Astrocyte (in vitro differentiated cells and primary cell): ENCODE measurements at regions not wholly inside any gene's neighbourhood (a gene's known extent, or its start where the extent isn't known, plus 50 kb on each side); places are given as distances from the start of the nearest gene placed in this dataset.

ENCODE experiments used
- EZH2 ChIP-seq: IDR thresholded peaks from 2 replicates; pipeline ENCODE4 v1.6.1; 2012; ENCODE audit warnings: mild to moderate bottlenecking, low read length, inconsistent platforms; ENCODE audit not compliant: insufficient read depth
- TF ChIP-seq, protein P1 (sequence below): IDR thresholded peaks from 2 replicates; pipeline ENCODE4 v1.5.1; 2011; ENCODE audit warnings: low read depth, mild to moderate bottlenecking, inconsistent platforms, low read length, moderate library complexity; ENCODE audit not compliant: insufficient read depth

DNA sequence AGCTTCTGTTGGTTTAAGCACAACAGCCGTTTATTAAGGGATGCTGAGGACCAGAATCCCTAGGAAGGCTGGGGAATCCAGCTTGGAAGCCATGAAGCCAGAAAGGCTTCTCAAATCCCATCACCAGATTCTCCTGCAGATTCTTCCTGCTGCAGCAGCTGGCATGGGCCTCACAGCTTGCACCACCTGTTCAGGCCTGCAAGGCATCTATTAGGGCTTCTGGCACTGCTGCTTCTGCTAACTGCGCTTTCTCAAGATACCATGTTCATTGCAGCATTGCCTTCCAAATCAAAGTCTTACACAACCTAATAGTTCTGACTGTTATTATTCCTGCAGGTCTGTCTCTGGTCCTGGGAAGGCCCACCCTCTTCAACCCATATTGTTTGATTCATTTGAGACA is 51.2 kb upstream of the ZNF366 start:
- TF ChIP-seq, protein P1, sequence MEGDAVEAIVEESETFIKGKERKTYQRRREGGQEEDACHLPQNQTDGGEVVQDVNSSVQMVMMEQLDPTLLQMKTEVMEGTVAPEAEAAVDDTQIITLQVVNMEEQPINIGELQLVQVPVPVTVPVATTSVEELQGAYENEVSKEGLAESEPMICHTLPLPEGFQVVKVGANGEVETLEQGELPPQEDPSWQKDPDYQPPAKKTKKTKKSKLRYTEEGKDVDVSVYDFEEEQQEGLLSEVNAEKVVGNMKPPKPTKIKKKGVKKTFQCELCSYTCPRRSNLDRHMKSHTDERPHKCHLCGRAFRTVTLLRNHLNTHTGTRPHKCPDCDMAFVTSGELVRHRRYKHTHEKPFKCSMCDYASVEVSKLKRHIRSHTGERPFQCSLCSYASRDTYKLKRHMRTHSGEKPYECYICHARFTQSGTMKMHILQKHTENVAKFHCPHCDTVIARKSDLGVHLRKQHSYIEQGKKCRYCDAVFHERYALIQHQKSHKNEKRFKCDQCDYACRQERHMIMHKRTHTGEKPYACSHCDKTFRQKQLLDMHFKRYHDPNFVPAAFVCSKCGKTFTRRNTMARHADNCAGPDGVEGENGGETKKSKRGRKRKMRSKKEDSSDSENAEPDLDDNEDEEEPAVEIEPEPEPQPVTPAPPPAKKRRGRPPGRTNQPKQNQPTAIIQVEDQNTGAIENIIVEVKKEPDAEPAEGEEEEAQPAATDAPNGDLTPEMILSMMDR: no peak
- no peak for TF ChIP-seq EZH2
